B cell (primary cell): ENCODE measurements at regions not wholly inside any gene's neighbourhood (a gene's known extent, or its start where the extent isn't known, plus 50 kb on each side); places are given as distances from the start of the nearest gene placed in this dataset.

Source experiments
- ATAC-seq: fragments of 200-7000 bp; cut with Tn5 transposase; one replicate; pipeline ENCODE4 v1.10.0; 2021; ENCODE audit warnings: low read depth, mild to moderate bottlenecking, moderate number of reproducible peaks, moderate library complexity
- CTCF ChIA-PET: fragments of 350-600 bp; sonication (Branson Sonifier 250); formaldehyde crosslinking; loops from one replicate; lab custom pipeline; 2021; ENCODE audit warnings: antibody characterized with exemption, inconsistent platforms; lab: Charles Lee
- POLR2A ChIA-PET: fragments of 350-600 bp; sonication (Branson Sonifier 250); formaldehyde crosslinking; loops from one replicate; lab custom pipeline; 2021; ENCODE audit warnings: antibody characterized with exemption; lab: Charles Lee
- DNase-seq: peaks from one replicate; pipeline ENCODE4 v3.0.0; 2013
- H2AFZ ChIP-seq: 2 replicates; pipeline ENCODE4 v1.6.1; 2012; ENCODE audit warnings: mild to moderate bottlenecking, low read depth, low read length; ENCODE audit not compliant: insufficient read depth, poor library complexity, severe bottlenecking
- H3K27ac ChIP-seq, 2 donors: 1 replicate in 1 of 2; 2 replicates in 1 of 2; pipeline ENCODE4 v1.5.1; 2012 to 2013; ENCODE audit warnings: low read length in 2 of 2, mild to moderate bottlenecking in 2 of 2, moderate library complexity in 1 of 2
- H3K27me3 ChIP-seq, 4 experiments: fragments of 200-600 bp in 1 of 4; sonication (generic) in 1 of 4; replicated peaks in 1 of 4; 1 replicate in 2 of 4; 2 replicates in 2 of 4; pipeline versions ENCODE4 v1.6.1 to v1.7.0; 2013 to 2016; ENCODE audit warnings: low read length in 3 of 4, mild to moderate bottlenecking in 2 of 4, mixed read lengths in 1 of 4, moderate library complexity in 1 of 4; ENCODE audit not compliant: insufficient read depth in 4 of 4, control insufficient read depth in 3 of 4; ENCODE audit errors: control extremely low read depth in 1 of 4
- H3K36me3 ChIP-seq, 2 experiments: replicated peaks in 1 of 2; 1 replicate in 1 of 2; 2 replicates in 1 of 2; pipeline versions ENCODE4 v1.6.1 to v1.7.1; 2013; ENCODE audit warnings: low read length in 1 of 2; ENCODE audit not compliant: insufficient read depth in 2 of 2, control insufficient read depth in 1 of 2; ENCODE audit errors: control extremely low read depth in 1 of 2, extremely low read depth in 1 of 2
- H3K4me1 ChIP-seq, 2 donors: fragments of 200-600 bp in 1 of 2; sonication (generic) in 1 of 2; 1 replicate in 1 of 2; 2 replicates in 1 of 2; pipeline versions ENCODE4 v1.5.1 to v1.6.1; 2013 to 2017; ENCODE audit warnings: low read length in 2 of 2; ENCODE audit not compliant: control insufficient read depth in 2 of 2, insufficient read depth in 2 of 2
- H3K4me2 ChIP-seq: replicated peaks from 2 replicates; pipeline ENCODE3; 2012; ENCODE audit warnings: mild to moderate bottlenecking, low read depth, low read length; ENCODE audit not compliant: poor library complexity, severe bottlenecking
- H3K4me3 ChIP-seq, 5 experiments: fragments of 200-600 bp in 1 of 5; sonication (generic) in 1 of 5; 1 replicate in 3 of 5; 2 replicates in 2 of 5; pipeline versions ENCODE4 v1.5.1 to v1.7.0; 2011 to 2016; ENCODE audit warnings: low read length in 4 of 5, mild to moderate bottlenecking in 4 of 5, low read depth in 2 of 5, control low read depth in 1 of 5, moderate library complexity in 1 of 5; ENCODE audit not compliant: insufficient read depth in 1 of 5; ENCODE audit errors: control extremely low read depth in 1 of 5, extremely low read depth in 1 of 5
- H3K79me2 ChIP-seq: fragments of 200-600 bp; sonication (generic); one replicate; pipeline ENCODE4 v1.6.0; 2016; ENCODE audit warnings: low read length; ENCODE audit not compliant: control insufficient read depth, insufficient read depth
- H3K9ac ChIP-seq: fragments of 200-600 bp; sonication (generic); 2 replicates; pipeline ENCODE4 v1.6.1; 2017; ENCODE audit warnings: mild to moderate bottlenecking, low read length, moderate library complexity
- H3K9me3 ChIP-seq, 3 donors: one replicate each; pipeline versions ENCODE4 v1.6.1 to v1.7.1; 2013; ENCODE audit warnings: low read length in 2 of 3; ENCODE audit not compliant: control insufficient read depth in 2 of 3, insufficient read depth in 1 of 3; ENCODE audit errors: control extremely low read depth in 1 of 3
- H4K20me1 ChIP-seq: 2 replicates; pipeline ENCODE4 v1.6.0; 2012; ENCODE audit warnings: mild to moderate bottlenecking, low read length; ENCODE audit not compliant: insufficient read depth, control insufficient read depth, poor library complexity, severe bottlenecking
- H3K27ac Mint-ChIP-seq: one replicate; pipeline ENCODE4 v1.8.0; 2021; ENCODE audit warnings: mixed read lengths
- H3K27me3 Mint-ChIP-seq: one replicate; pipeline ENCODE4 v1.8.0; 2021; ENCODE audit warnings: mixed read lengths
- H3K4me1 Mint-ChIP-seq: one replicate; pipeline ENCODE4 v1.8.0; 2021; ENCODE audit warnings: mixed read lengths
- H3K4me3 Mint-ChIP-seq: one replicate; pipeline ENCODE4 v1.8.0; 2021; ENCODE audit warnings: mixed read lengths
- H3K9me3 Mint-ChIP-seq: one replicate; pipeline ENCODE4 v1.8.0; 2022; ENCODE audit warnings: mixed read lengths; ENCODE audit not compliant: insufficient read depth
- CTCF ChIP-seq: fragments of 200-600 bp; IDR thresholded peaks from one replicate; pipeline ENCODE4 v1.8.0; 2022; ENCODE audit warnings: antibody characterized with exemption, mild to moderate bottlenecking
- EZH2 ChIP-seq: IDR thresholded peaks from 2 replicates; pipeline ENCODE4 v1.6.1; 2012; ENCODE audit warnings: borderline replicate concordance, low read depth, mild to moderate bottlenecking, moderate library complexity, low read length; ENCODE audit not compliant: insufficient read depth, poor library complexity, severe bottlenecking
- WGBS: methylation state at CpG from one replicate; pipeline ENCODE4 v1.1.5; 2013; ENCODE audit warnings: missing lambda C conversion rate; ENCODE audit not compliant: insufficient coverage; 5-methylcytosine and 5-hydroxymethylcytosine counted together
- intact Hi-C: fragments of 100-400 bp; cut with micrococcal nuclease; formaldehyde crosslinking; loops from one replicate; pipeline ENCODE4 v1.10.0; 2022

GRCh38 chr11:110015695-110016094, 77.5 kb upstream of the ZC3H12C start:
- Histone ChIP-seq H3K27ac (no peak overlapping the region), H4K20me1 (no peaks in the 10 kb centered on the region), H3K9me3 (peaks cover 16 to 30% (median 18%) of the 10 kb centered on the region in 3 donors), H3K36me3 (no peaks in the 10 kb centered on the region), H3K27me3 (peaks cover 0 to 38% (median 22%) of the 10 kb centered on the region in 4 experiments), H3K4me2 (no peak overlapping the region), H2AFZ (no peak overlapping the region), H3K9ac (no peak overlapping the region), H3K4me3 (no peak overlapping the region), H3K79me2 (no peaks in the 10 kb centered on the region), H3K4me1 (no peaks in the 10 kb centered on the region)
- no peaks in the 10 kb centered on the region for H3K4me1 Mint-ChIP-seq
- no peak overlapping the region for H3K4me3 Mint-ChIP-seq
- ATAC-seq (no peak), DNase-seq (no peak)
- CTCF ChIA-PET, result no interaction called here
- H3K9me3 Mint-ChIP-seq, result peaks cover 16% of the 10 kb centered on the region
- POLR2A ChIA-PET, result no interaction called here
- H3K27me3 Mint-ChIP-seq, result peaks cover 66% of the 10 kb centered on the region
- intact Hi-C loops, result no loop called here
- TF ChIP-seq EZH2 (no peak), CTCF (no peak)
- H3K27ac Mint-ChIP-seq, result no peak overlapping the region

DNA sequence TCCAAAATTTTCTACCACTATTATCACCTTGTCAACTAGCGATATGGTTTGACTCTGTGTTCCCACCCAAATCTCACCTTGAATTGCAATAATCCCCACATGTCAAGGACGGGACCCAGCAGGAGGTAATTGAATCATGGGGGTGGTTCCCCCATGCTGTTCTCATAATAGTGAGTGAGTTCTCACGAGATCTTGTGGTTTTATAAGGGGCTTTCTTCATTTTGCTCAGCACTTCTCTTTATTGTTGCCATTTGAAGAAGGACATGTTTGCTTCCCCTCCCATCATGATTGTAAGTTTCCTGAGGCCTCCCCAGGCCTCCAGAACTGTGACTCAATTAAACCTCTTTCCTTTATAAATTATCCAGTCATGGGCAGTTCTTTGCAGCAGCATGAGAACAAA, 73.5 kb upstream of the ZC3H12C start:
- Histone ChIP-seq H3K27me3 (peaks cover 0 to 42% (median 39%) of the 10 kb centered on the region in 4 experiments), H3K36me3 (no peaks in the 10 kb centered on the region), H3K4me2 (no peak overlapping the region), H3K79me2 (no peaks in the 10 kb centered on the region), H3K9ac (no peak overlapping the region), H2AFZ (no peak overlapping the region), H3K4me3 (no peak overlapping the region), H3K4me1 (no peaks in the 10 kb centered on the region), H4K20me1 (no peaks in the 10 kb centered on the region), H3K27ac (no peak overlapping the region), H3K9me3 (peaks cover 4 to 8% (median 7%) of the 10 kb centered on the region in 3 donors)
- Mint-ChIP-seq H3K4me1 (no peaks in the 10 kb centered on the region), H3K4me3 (no peak overlapping the region), H3K27me3 (peaks cover 64% of the 10 kb centered on the region), H3K9me3 (peaks cover 3% of the 10 kb centered on the region), H3K27ac (no peak overlapping the region)
- no CpG with 5 or more reads among the region's 3 CpGs for whole genome bisulfite sequencing
- ChIA-PET CTCF (no interaction called here), POLR2A (no interaction called here)
- intact Hi-C loops, result no loop called here
- no peak for DNase-seq
- no peak for TF ChIP-seq CTCF
- no peak for TF ChIP-seq EZH2
- ATAC-seq, result no peak
